ENCODE measurements at regions not wholly inside any gene's neighbourhood (a gene's known extent, or its start where the extent isn't known, plus 50 kb on each side); places are given as distances from the start of the nearest gene placed in this dataset.

DNA sequence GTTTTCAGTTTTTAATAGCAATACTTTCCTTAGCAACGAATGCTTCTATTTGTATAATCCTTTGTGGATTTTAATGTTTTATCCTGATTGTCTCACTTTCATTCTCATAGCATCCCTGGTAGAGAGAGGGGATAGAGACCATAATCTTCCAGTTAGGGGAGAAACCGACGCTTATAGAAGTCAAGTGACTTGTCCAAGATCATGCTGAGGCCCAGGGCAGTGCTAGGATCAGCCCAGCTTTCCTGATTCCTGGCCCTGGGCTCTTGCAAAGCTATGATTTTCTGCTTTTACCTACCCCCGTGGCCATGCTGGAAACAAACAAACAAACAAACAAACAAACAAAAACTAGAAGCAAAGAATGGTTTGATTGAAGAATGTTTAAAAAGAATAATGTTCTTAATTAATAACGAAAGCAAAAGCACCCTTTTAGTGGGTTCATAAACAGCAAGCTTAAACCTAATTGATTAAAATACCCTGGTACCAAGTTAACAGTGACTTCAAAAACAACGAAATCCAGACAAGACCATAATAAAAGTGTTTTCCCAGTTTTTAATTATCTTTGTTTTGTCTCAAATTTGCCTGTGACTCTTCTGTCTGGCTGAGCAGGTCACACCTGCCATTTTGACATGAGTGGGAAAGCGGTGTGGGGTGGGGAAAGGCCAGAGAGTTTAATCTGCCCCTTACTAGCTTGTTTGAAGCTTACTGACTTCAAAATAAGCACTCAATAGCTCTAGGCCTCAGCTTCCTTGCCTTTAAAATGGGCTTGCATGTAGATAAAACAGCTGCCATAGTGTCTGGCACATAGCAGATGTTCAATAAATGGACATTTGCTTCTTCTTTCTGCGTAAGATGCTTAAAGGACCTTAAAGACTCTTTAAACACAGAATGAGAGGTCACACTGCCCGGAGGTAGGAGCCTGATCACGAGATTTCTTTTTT is 116.6 kb upstream of the MYCN start:
- TF ChIP-seq, protein P1, sequence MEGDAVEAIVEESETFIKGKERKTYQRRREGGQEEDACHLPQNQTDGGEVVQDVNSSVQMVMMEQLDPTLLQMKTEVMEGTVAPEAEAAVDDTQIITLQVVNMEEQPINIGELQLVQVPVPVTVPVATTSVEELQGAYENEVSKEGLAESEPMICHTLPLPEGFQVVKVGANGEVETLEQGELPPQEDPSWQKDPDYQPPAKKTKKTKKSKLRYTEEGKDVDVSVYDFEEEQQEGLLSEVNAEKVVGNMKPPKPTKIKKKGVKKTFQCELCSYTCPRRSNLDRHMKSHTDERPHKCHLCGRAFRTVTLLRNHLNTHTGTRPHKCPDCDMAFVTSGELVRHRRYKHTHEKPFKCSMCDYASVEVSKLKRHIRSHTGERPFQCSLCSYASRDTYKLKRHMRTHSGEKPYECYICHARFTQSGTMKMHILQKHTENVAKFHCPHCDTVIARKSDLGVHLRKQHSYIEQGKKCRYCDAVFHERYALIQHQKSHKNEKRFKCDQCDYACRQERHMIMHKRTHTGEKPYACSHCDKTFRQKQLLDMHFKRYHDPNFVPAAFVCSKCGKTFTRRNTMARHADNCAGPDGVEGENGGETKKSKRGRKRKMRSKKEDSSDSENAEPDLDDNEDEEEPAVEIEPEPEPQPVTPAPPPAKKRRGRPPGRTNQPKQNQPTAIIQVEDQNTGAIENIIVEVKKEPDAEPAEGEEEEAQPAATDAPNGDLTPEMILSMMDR (IDR thresholded peaks at IDR 0.05): no peak
- TF ChIP-seq POLR2AphosphoS5 (IDR thresholded peaks at IDR 0.05; ENCODE audit: low read depth, low read length) (no peak), SIN3A (IDR thresholded peaks at IDR 0.05; ENCODE audit: borderline replicate concordance, insufficient read depth, low read depth, low read length) (no peak), TCF7L2 (IDR thresholded peaks at IDR 0.05; ENCODE audit: low read depth, low read length) (no peak)
- TF ChIP-seq, protein P2, sequence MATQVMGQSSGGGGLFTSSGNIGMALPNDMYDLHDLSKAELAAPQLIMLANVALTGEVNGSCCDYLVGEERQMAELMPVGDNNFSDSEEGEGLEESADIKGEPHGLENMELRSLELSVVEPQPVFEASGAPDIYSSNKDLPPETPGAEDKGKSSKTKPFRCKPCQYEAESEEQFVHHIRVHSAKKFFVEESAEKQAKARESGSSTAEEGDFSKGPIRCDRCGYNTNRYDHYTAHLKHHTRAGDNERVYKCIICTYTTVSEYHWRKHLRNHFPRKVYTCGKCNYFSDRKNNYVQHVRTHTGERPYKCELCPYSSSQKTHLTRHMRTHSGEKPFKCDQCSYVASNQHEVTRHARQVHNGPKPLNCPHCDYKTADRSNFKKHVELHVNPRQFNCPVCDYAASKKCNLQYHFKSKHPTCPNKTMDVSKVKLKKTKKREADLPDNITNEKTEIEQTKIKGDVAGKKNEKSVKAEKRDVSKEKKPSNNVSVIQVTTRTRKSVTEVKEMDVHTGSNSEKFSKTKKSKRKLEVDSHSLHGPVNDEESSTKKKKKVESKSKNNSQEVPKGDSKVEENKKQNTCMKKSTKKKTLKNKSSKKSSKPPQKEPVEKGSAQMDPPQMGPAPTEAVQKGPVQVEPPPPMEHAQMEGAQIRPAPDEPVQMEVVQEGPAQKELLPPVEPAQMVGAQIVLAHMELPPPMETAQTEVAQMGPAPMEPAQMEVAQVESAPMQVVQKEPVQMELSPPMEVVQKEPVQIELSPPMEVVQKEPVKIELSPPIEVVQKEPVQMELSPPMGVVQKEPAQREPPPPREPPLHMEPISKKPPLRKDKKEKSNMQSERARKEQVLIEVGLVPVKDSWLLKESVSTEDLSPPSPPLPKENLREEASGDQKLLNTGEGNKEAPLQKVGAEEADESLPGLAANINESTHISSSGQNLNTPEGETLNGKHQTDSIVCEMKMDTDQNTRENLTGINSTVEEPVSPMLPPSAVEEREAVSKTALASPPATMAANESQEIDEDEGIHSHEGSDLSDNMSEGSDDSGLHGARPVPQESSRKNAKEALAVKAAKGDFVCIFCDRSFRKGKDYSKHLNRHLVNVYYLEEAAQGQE (IDR thresholded peaks at IDR 0.05; ENCODE audit: insufficient read depth in 1 of 2, low read depth in 2 of 2, low read length in 1 of 2): no peak
